ENCODE measurements at regions not wholly inside any gene's neighbourhood (a gene's known extent, or its start where the extent isn't known, plus 50 kb on each side); places are given as distances from the start of the nearest gene placed in this dataset.

- no peak for TF ChIP-seq ATF2 (IDR thresholded peaks at IDR 0.05; ENCODE audit: low read length)
- TF ChIP-seq, protein P1, sequence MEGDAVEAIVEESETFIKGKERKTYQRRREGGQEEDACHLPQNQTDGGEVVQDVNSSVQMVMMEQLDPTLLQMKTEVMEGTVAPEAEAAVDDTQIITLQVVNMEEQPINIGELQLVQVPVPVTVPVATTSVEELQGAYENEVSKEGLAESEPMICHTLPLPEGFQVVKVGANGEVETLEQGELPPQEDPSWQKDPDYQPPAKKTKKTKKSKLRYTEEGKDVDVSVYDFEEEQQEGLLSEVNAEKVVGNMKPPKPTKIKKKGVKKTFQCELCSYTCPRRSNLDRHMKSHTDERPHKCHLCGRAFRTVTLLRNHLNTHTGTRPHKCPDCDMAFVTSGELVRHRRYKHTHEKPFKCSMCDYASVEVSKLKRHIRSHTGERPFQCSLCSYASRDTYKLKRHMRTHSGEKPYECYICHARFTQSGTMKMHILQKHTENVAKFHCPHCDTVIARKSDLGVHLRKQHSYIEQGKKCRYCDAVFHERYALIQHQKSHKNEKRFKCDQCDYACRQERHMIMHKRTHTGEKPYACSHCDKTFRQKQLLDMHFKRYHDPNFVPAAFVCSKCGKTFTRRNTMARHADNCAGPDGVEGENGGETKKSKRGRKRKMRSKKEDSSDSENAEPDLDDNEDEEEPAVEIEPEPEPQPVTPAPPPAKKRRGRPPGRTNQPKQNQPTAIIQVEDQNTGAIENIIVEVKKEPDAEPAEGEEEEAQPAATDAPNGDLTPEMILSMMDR (IDR thresholded peaks at IDR 0.05; ENCODE audit: control extremely low read depth in 1 of 3, insufficient read depth in 1 of 3, low read depth in 1 of 3, low read length in 3 of 3), result no peak
- no peak for TF ChIP-seq BRCA1 (IDR thresholded peaks at IDR 0.05; ENCODE audit: low read depth, low read length)
- no peak for TF ChIP-seq YY1 (IDR thresholded peaks at IDR 0.05; ENCODE audit: low read depth, low read length)
- TF ChIP-seq POLR2AphosphoS5 (IDR thresholded peaks at IDR 0.05; ENCODE audit: low read depth, low read length), result no peak
- no peak for TF ChIP-seq POLR2A (IDR thresholded peaks at IDR 0.05; ENCODE audit: control extremely low read depth in 1 of 2, low read depth in 2 of 2, low read length in 2 of 2)
- no peak for TF ChIP-seq RXRA (IDR thresholded peaks at IDR 0.05; ENCODE audit: insufficient read depth, low read depth, low read length)
- no peak for TF ChIP-seq JUN (IDR thresholded peaks at IDR 0.05; ENCODE audit: low read depth, low read length)
- TF ChIP-seq, protein P2, sequence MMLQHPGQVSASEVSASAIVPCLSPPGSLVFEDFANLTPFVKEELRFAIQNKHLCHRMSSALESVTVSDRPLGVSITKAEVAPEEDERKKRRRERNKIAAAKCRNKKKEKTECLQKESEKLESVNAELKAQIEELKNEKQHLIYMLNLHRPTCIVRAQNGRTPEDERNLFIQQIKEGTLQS (IDR thresholded peaks at IDR 0.05; ENCODE audit: insufficient read depth, low read depth, low read length), result no peak
- no peak for TF ChIP-seq RAD21 (IDR thresholded peaks at IDR 0.05 in 1 of 2, conservative IDR thresholded peaks at IDR 0.05 in 1 of 2; ENCODE audit: low read depth in 2 of 2, low read length in 2 of 2)
- TF ChIP-seq TEAD4 (IDR thresholded peaks at IDR 0.05; ENCODE audit: low read depth, low read length), result no peak
- no peak for TF ChIP-seq GTF2F1 (IDR thresholded peaks at IDR 0.05; ENCODE audit: borderline replicate concordance, low read depth, low read length)
- TF ChIP-seq TAF1 (IDR thresholded peaks at IDR 0.05; ENCODE audit: low read depth, low read length), result no peak
These were observed 1261.6 kb upstream of the TMEM132C start for GRCh38 chr12:127005406-127005805.
